Adrenal gland (tissue), 9 donors: ENCODE measurements at regions not wholly inside any gene's neighbourhood (a gene's known extent, or its start where the extent isn't known, plus 50 kb on each side); places are given as distances from the start of the nearest gene placed in this dataset.

Source experiments
- DNase-seq, 7 donors: peaks; one replicate each; pipeline ENCODE4 v3.0.0-alpha.2; 2019 to 2020
- H3K27ac ChIP-seq, 5 donors: fragments of 200-600 bp; sonication (generic) in 4 of 5; 1 replicate in 3 of 5; 2 replicates in 2 of 5; pipeline versions ENCODE4 v1.5.1 to v1.8.0; 2016 to 2020; ENCODE audit warnings: mild to moderate bottlenecking in 1 of 5
- H3K27me3 ChIP-seq: fragments of 200-600 bp; 2 replicates; pipeline ENCODE4 v1.8.0; 2021
- H3K36me3 ChIP-seq, 2 donors: fragments of 200-600 bp; replicated peaks in 1 of 2; 1 replicate in 1 of 2; 2 replicates in 1 of 2; pipeline versions ENCODE4 v1.5.1 to v1.8.0; 2018 to 2022
- H3K4me1 ChIP-seq, 2 donors: fragments of 200-600 bp; replicated peaks in 1 of 2; 1 replicate in 1 of 2; 2 replicates in 1 of 2; pipeline versions ENCODE4 v1.5.1 to v1.8.0; 2018 to 2021
- H3K4me3 ChIP-seq, 4 donors: fragments of 200-600 bp; sonication (generic) in 3 of 4; one replicate each; pipeline ENCODE4 v1.5.1; 2016 to 2018
- H3K9me3 ChIP-seq, 3 donors: fragments of 200-600 bp; sonication (generic) in 1 of 3; replicated peaks in 1 of 3; 1 replicate in 2 of 3; 2 replicates in 1 of 3; pipeline versions ENCODE4 v1.5.1 to v1.8.0; 2016 to 2021
- CTCF ChIP-seq, 6 experiments: fragments of 450-650 bp in 4 of 6; fragments of 200-600 bp in 2 of 6; sonication (generic) in 1 of 6; IDR thresholded peaks; 1 replicate in 5 of 6; 2 replicates in 1 of 6; pipeline versions ENCODE4 v1.5.1 to v1.8.0; 2016 to 2021; ENCODE audit warnings: antibody characterized with exemption in 6 of 6, mild to moderate bottlenecking in 2 of 6, moderate library complexity in 1 of 6
- POLR2A ChIP-seq, 2 donors: fragments of 450-650 bp; IDR thresholded peaks; one replicate each; pipeline ENCODE4 v1.6.1; 2017; ENCODE audit warnings: antibody characterized with exemption in 2 of 2, mild to moderate bottlenecking in 2 of 2, moderate library complexity in 1 of 2
- WGBS, 4 donors: extraction: QIAGEN DNeasy Blood & Tissue Kit in 2 of 4; methylation state at CpG; one replicate each; pipeline versions ENCODE4 v1.1.5 to v1.1.7; 2013 to 2017; 5-methylcytosine and 5-hydroxymethylcytosine counted together
- intact Hi-C, 2 donors: fragments of 100-400 bp; cut with DNase I; formaldehyde crosslinking; loops; one replicate each; pipeline versions ENCODE4 v1.14.1 to v1.15.0; 2022 to 2023
- donor health status: healthy with polysubstance abuse.
- donor health status: Bipolar disorder and iron deficiency.
- donor health status: DM: yes; HTN: yes; CAD: no.
- donor health status: DM: no; HTN: no; CAD: no.
- donor health status: DM: no; HTN: no; CAD: no.

DNA sequence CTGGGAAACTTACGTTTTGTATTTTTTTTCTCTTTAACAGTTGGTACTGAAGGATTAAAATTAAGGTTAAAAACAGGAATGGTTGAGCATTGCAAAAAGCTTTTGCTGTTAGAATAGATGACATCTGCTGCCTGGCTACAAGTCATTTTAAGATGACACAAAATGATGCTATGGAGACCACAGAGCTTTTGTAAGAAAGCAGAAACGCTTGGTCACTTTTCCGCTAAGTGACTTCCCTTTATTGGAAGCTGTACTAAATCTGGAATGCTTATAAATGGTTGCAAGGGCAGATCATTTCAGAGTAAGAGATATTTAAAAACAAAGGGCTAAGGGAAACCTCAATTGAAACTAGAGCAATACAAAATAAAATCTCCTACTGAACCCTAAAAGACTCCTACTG is 544.0 kb downstream of the STK39 start:
- no peak for TF ChIP-seq POLR2A (IDR thresholded peaks at IDR 0.05)
- no peak for TF ChIP-seq CTCF (IDR thresholded peaks at IDR 0.05)
- 68 to 78% (median 76%) methylated on average over 3 of the region's 3 CpGs for WGBS, 4 donors
- Histone ChIP-seq H3K27me3 (no peaks in the 10 kb centered on the region), H3K9me3 (no peaks in the 10 kb centered on the region), H3K4me1 (no peaks in the 10 kb centered on the region), H3K4me3 (no peak overlapping the region), H3K36me3 (no peaks in the 10 kb centered on the region), H3K27ac (no peak overlapping the region)
- intact Hi-C loops: no loop called here
- no peak for DNase-seq

GRCh38 chr2:167702227-167702626 is 545.2 kb downstream of the STK39 start:
- H3K27me3 ChIP-seq: no peaks in the 10 kb centered on the region
- no peak overlapping the region for H3K4me3 ChIP-seq
- WGBS, 4 donors: 87 to 94% (median 90%) methylated on average over 1 of the region's 1 CpG
- H3K4me1 ChIP-seq: no peaks in the 10 kb centered on the region
- no peak overlapping the region for H3K27ac ChIP-seq
- no peaks in the 10 kb centered on the region for H3K36me3 ChIP-seq
- intact Hi-C loops: no loop called here
- no peak for DNase-seq
- H3K9me3 ChIP-seq: no peaks in the 10 kb centered on the region
- no peak for TF ChIP-seq POLR2A (IDR thresholded peaks at IDR 0.05)

DNA sequence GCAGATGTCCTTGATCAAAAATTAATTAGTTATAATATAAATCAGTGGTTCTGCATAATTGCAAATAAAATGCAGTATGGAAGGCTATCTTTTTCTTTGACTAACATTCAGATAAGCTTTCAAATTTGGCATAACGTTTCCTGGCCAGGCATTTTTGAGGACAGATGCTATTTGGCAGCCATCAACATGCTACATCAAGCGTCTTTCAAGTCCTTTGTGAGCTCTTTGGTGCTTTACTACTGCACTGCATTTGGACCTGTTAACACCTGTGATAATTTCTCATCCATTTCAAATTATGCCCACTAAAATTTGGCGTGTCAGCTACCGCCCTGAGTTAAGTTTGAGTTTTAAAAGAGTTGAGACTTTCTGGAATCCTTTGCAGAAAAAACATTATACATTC is 545.7 kb downstream of the STK39 start:
- Histone ChIP-seq H3K36me3 (no peaks in the 10 kb centered on the region), H3K9me3 (no peaks in the 10 kb centered on the region), H3K4me1 (no peaks in the 10 kb centered on the region), H3K27me3 (no peaks in the 10 kb centered on the region), H3K27ac (no peak overlapping the region), H3K4me3 (no peak overlapping the region)
- no peak for DNase-seq
- TF ChIP-seq CTCF (IDR thresholded peaks at IDR 0.05) (no peak), POLR2A (IDR thresholded peaks at IDR 0.05) (no peak)
- WGBS, 4 donors: 65 to 78% (median 71%) methylated on average over 4 of the region's 4 CpGs
- intact Hi-C loops: no loop called here

DNA sequence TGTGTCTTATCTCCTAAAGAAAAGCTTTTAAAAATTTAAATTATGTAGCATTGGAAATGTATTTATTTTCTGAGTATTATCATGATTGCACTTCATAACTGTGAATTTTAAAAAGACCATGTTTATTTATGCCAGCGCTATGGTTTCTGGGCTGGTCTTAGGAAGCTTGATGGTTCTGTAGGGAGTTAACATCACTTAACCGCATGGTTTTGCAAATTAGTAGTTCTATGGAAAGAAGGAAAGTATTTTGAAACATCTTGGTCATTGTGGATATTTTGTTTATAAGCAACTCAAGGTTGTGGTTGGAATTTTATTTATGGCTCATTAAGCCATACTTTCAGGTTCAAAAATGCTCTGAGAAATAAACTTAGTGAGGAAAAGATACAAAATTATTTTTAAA is 549.4 kb downstream of the STK39 start:
- Histone ChIP-seq H3K4me3 (no peak overlapping the region), H3K27me3 (no peaks in the 10 kb centered on the region), H3K4me1 (no peaks in the 10 kb centered on the region), H3K27ac (no peak overlapping the region), H3K36me3 (no peaks in the 10 kb centered on the region), H3K9me3 (no peaks in the 10 kb centered on the region)
- intact Hi-C loops: no loop called here
- 73 to 79% (median 78%) methylated on average over 2 of the region's 2 CpGs for WGBS, 4 donors
- TF ChIP-seq CTCF (IDR thresholded peaks at IDR 0.05) (no peak), POLR2A (IDR thresholded peaks at IDR 0.05) (no peak)
- DNase-seq: no peak

DNA sequence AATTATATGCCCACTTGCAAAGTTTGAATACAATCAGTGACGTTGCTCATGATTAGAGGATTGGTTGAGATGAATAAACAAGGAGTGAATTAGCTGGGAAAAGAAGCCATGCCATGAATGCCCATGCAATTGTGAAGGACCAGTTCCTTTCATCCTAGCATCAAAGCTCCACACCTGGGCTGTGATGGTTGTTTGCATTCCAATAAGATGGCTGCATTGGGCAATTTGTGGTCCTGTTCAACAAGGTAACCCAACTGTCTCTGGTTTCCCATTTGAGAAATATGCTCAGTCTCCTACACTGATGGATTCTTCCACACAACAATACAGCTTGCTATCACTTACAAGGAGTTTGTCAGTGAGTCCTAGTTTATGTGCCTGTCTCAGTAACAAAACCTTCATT is 550.2 kb downstream of the STK39 start:
- H3K27ac ChIP-seq: no peak overlapping the region
- TF ChIP-seq CTCF (IDR thresholded peaks at IDR 0.05): no peak
- TF ChIP-seq POLR2A (IDR thresholded peaks at IDR 0.05): no peak
- H3K36me3 ChIP-seq: no peaks in the 10 kb centered on the region
- DNase-seq: no peak
- intact Hi-C loops: no loop called here
- 61 to 64% (median 63%) methylated on average over 1 of the region's 1 CpG for WGBS, 4 donors
- H3K27me3 ChIP-seq: no peaks in the 10 kb centered on the region
- H3K9me3 ChIP-seq: no peaks in the 10 kb centered on the region
- H3K4me1 ChIP-seq: no peaks in the 10 kb centered on the region
- no peak overlapping the region for H3K4me3 ChIP-seq
